HG02943 (cell line): ENCODE measurements at regions not wholly inside any gene's neighbourhood (a gene's known extent, or its start where the extent isn't known, plus 50 kb on each side); places are given as distances from the start of the nearest gene placed in this dataset.

Experiments
- ATAC-seq: cut with Tn5 transposase; IDR thresholded peaks from one replicate; pipeline ENCODE4 v1.9.1; 2021; ENCODE audit warnings: mild to moderate bottlenecking, low read depth, moderate library complexity; ENCODE audit not compliant: unreplicated experiment

DNA sequence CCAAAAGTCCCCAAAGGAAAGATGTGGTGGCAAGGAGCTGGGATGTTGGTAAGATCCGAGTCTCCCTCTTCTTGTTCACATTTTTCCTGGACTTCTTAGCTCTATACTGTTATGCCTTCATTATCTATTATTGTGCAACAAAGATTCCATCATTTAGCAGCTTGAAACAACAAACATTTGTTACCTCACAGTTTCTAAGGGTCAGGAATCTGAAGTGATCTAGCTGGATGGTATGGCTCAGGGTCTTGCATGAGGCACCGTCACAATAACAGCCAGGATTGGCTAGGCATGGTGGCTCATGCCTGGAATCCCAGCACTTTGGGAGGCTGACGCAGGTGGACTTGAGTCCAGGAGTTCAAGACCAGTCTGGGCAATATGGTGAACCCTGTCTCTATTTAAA, 51.1 kb upstream of the KRAS start:
- no peak for ATAC-seq
